CD4-positive, alpha-beta T cell treated with Interferon gamma for 1 hour (primary cell): ENCODE measurements at regions not wholly inside any gene's neighbourhood (a gene's known extent, or its start where the extent isn't known, plus 50 kb on each side); places are given as distances from the start of the nearest gene placed in this dataset.
"Not testable (repeated sequence)": the region's sequence is repeated elsewhere in the genome, so short reads cannot be mapped to it uniquely, and the experiment has no call there.

Source experiments
- DNase-seq: peaks from one replicate; pipeline ENCODE4 v3.0.0-alpha.2; 2020

- DNase-seq, result no peak
Observed at GRCh38 chr1:60848583-60849188, 233.7 kb upstream of the NFIA start.

- DNase-seq, result no peak
Observed at GRCh38 chr1:60847855-60848582, 234.3 kb upstream of the NFIA start.

- DNase-seq, result no peak
Observed at GRCh38 chr1:60847391-60847790, 235.0 kb upstream of the NFIA start.

GRCh38 chr1:60845659-60846058 is 236.7 kb upstream of the NFIA start:
- not testable (repeated sequence) for DNase-seq

GRCh38 chr1:60842304-60842703 is 240.1 kb upstream of the NFIA start:
- no peak for DNase-seq

- no peak for DNase-seq
Observed at GRCh38 chr1:60841116-60842046, 241.0 kb upstream of the NFIA start.

- DNase-seq, result not testable (repeated sequence)
Observed at GRCh38 chr1:60840476-60840875, 241.9 kb upstream of the NFIA start.

- DNase-seq, result no peak
Observed at GRCh38 chr1:60835649-60836048, 246.7 kb upstream of the NFIA start.

- DNase-seq, result no peak
Observed at GRCh38 chr1:60833173-60833572, 249.2 kb upstream of the NFIA start.

GRCh38 chr1:60832367-60832766 is 250.0 kb upstream of the NFIA start:
- no peak for DNase-seq

GRCh38 chr1:60831780-60832179 is 250.6 kb upstream of the NFIA start:
- no peak for DNase-seq

GRCh38 chr1:60828944-60829343 is 253.4 kb upstream of the NFIA start:
- no peak for DNase-seq

GRCh38 chr1:60826320-60827094 is 255.9 kb upstream of the NFIA start:
- DNase-seq, result no peak

- DNase-seq, result no peak
Observed at GRCh38 chr1:60825593-60825992, 256.8 kb upstream of the NFIA start.

- DNase-seq, result no peak
Observed at GRCh38 chr1:60823151-60823550, 259.2 kb upstream of the NFIA start.

GRCh38 chr1:60822252-60822651 is 260.1 kb upstream of the NFIA start:
- DNase-seq, result no peak

- DNase-seq, result no peak
Observed at GRCh38 chr1:60821156-60821555, 261.2 kb upstream of the NFIA start.

- no peak for DNase-seq
Observed at GRCh38 chr1:60818969-60819701, 263.2 kb upstream of the NFIA start.

- no peak for DNase-seq
Observed at GRCh38 chr1:60813071-60813470, 269.3 kb upstream of the NFIA start.

GRCh38 chr1:60809204-60809980 is 273.0 kb upstream of the NFIA start:
- DNase-seq, result no peak

- DNase-seq, result no peak
Observed at GRCh38 chr1:60808676-60809075, 273.7 kb upstream of the NFIA start.
